Right lobe of liver (tissue), 6 donors: ENCODE measurements at regions not wholly inside any gene's neighbourhood (a gene's known extent, or its start where the extent isn't known, plus 50 kb on each side); places are given as distances from the start of the nearest gene placed in this dataset.
"Not testable (repeated sequence)": the region's sequence is repeated elsewhere in the genome, so short reads cannot be mapped to it uniquely, and the experiment has no call there.

Experiments used
- ATAC-seq, 4 donors: fragments of 200-7000 bp; cut with Tn5 transposase; one replicate each; pipeline ENCODE4 v1.9.1; 2020; ENCODE audit warnings: mild to moderate bottlenecking in 4 of 4, moderate library complexity in 4 of 4
- DNase-seq, 3 donors: peaks; one replicate each; pipeline ENCODE4 v3.0.0-alpha.2; 2020
- H3K27ac ChIP-seq, 3 donors: fragments of 200-600 bp; one replicate each; pipeline ENCODE4 v1.8.0; 2022
- H3K27me3 ChIP-seq, 2 donors: fragments of 200-600 bp; one replicate each; pipeline ENCODE4 v1.8.0; 2022
- H3K36me3 ChIP-seq, 4 donors: fragments of 200-600 bp; sonication (generic) in 1 of 4; one replicate each; pipeline versions ENCODE4 v1.5.1 to v1.8.0; 2017 to 2022; ENCODE audit warnings: control low read depth in 1 of 4
- H3K4me1 ChIP-seq, 4 donors: fragments of 200-600 bp; sonication (generic) in 1 of 4; one replicate each; pipeline versions ENCODE4 v1.5.1 to v1.8.0; 2017 to 2022; ENCODE audit warnings: control low read depth in 1 of 4
- H3K4me3 ChIP-seq, 3 donors: fragments of 200-600 bp; one replicate each; pipeline ENCODE4 v1.8.0; 2022
- H3K9me3 ChIP-seq, 4 donors: fragments of 200-600 bp; sonication (generic) in 1 of 4; one replicate each; pipeline versions ENCODE4 v1.5.1 to v1.8.0; 2017 to 2022; ENCODE audit warnings: control low read depth in 1 of 4
- POLR2A ChIP-seq: fragments of 450-650 bp; IDR thresholded peaks from one replicate; pipeline ENCODE4 v1.6.1; 2017; ENCODE audit warnings: antibody characterized with exemption, mild to moderate bottlenecking
- WGBS: methylation state at CpG from one replicate; pipeline ENCODE4 v1.1.6; 2018; ENCODE audit warnings: low coverage, low lambda C conversion rate; ENCODE audit not compliant: insufficient coverage; ENCODE audit errors: missing lambda C conversion rate; 5-methylcytosine and 5-hydroxymethylcytosine counted together
- intact Hi-C, 2 donors: fragments of 100-400 bp; cut with DNase I; formaldehyde crosslinking; loops; one replicate each; pipeline versions ENCODE4 v1.11.2 to v1.14.1; 2022
- TF ChIP-seq, protein P1 (sequence below), 4 donors: fragments of 200-600 bp in 3 of 4; fragments of 450-650 bp in 1 of 4; IDR thresholded peaks; one replicate each; pipeline versions ENCODE4 v1.5.1 to v1.8.0; 2016 to 2022; ENCODE audit warnings: antibody characterized with exemption in 4 of 4, mild to moderate bottlenecking in 2 of 4
- donor health status: DM: no; HTN: yes; CAD: no.
- donor health status: DM: no; HTN: no; CAD: no.
- donor health status: DM: no; HTN: no; CAD: no.
- donor health status: DM: no; HTN: yes; CAD: no.
- donor health status: DM: no; HTN: yes; CAD: no.

DNA sequence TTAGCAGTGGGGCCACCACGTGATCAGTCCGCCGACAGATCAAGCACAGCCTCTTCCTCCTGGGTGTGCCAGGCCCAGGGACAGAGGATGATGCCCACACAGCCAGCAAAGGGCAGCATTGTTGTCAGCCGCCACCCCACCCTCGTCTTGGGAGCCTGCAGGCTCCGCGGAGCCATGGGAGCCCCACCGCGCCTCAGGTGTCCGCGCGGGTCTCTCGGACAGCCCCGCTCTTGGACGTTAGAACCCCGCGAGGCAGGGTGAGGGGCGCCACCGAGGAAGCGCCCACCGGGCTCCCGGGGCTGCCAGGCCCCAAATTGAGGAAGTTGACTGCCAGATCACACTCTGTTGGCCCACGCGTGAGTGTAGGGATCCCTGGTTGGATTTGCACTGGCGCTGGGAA is 83.9 kb upstream of the MS4A8 start:
- Histone ChIP-seq H3K27ac (no peak overlapping the region), H3K27me3 (no peaks in the 10 kb centered on the region), H3K9me3 (no peaks in the 10 kb centered on the region), H3K4me1 (no peaks in the 10 kb centered on the region), H3K36me3 (no peaks in the 10 kb centered on the region), H3K4me3 (no peak overlapping the region)
- TF ChIP-seq, protein P1, sequence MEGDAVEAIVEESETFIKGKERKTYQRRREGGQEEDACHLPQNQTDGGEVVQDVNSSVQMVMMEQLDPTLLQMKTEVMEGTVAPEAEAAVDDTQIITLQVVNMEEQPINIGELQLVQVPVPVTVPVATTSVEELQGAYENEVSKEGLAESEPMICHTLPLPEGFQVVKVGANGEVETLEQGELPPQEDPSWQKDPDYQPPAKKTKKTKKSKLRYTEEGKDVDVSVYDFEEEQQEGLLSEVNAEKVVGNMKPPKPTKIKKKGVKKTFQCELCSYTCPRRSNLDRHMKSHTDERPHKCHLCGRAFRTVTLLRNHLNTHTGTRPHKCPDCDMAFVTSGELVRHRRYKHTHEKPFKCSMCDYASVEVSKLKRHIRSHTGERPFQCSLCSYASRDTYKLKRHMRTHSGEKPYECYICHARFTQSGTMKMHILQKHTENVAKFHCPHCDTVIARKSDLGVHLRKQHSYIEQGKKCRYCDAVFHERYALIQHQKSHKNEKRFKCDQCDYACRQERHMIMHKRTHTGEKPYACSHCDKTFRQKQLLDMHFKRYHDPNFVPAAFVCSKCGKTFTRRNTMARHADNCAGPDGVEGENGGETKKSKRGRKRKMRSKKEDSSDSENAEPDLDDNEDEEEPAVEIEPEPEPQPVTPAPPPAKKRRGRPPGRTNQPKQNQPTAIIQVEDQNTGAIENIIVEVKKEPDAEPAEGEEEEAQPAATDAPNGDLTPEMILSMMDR (IDR thresholded peaks at IDR 0.05): no peak
- no peak for TF ChIP-seq POLR2A
- intact Hi-C loops: no loop called here
- ATAC-seq (peak in 1 of 4 donors; percentile 11), DNase-seq (no peak)
- no CpG with 5 or more reads among the region's 25 CpGs for WGBS

GRCh38 chr11:60621940-60622339 is 77.5 kb upstream of the MS4A8 start:
- H3K27me3 ChIP-seq, H3K36me3 ChIP-seq, H3K4me1 ChIP-seq, H3K9me3 ChIP-seq, ATAC-seq, DNase-seq, H3K27ac ChIP-seq, H3K4me3 ChIP-seq, intact Hi-C loops: not testable (repeated sequence)
- WGBS: no CpG with 5 or more reads among the region's 30 CpGs

DNA sequence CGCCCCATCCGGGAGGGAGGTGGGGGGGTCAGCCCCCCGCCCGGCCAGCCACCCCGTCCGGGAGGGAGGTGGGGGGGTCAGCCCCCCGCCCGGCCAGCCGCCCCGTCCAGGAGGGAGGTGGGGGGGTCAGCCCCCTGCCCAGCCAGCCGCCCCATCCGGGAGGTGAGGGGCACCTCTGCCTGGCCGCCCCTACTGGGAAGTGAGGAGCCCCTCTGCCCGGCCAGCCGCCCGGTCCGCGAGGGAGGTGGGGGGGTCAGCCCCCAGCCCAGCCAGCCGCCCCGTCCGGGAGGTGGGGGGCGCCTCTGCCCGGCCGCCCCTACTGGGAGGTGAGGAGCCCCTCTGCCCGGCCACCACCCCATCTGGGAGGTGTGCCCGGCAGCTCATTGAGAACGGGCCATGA is 76.6 kb upstream of the MS4A8 start:
- H3K4me1 ChIP-seq, ATAC-seq, H3K36me3 ChIP-seq, H3K27me3 ChIP-seq, H3K9me3 ChIP-seq, H3K27ac ChIP-seq, H3K4me3 ChIP-seq, DNase-seq, intact Hi-C loops: not testable (repeated sequence)
- no CpG with 5 or more reads among the region's 27 CpGs for WGBS

GRCh38 chr11:60625262-60625661 is 74.2 kb upstream of the MS4A8 start:
- WGBS: 41% methylated on average over 2 of the region's 2 CpGs
- ATAC-seq: peak in 1 of 4 donors; percentile 66
- H3K27ac ChIP-seq: no peak overlapping the region

DNA sequence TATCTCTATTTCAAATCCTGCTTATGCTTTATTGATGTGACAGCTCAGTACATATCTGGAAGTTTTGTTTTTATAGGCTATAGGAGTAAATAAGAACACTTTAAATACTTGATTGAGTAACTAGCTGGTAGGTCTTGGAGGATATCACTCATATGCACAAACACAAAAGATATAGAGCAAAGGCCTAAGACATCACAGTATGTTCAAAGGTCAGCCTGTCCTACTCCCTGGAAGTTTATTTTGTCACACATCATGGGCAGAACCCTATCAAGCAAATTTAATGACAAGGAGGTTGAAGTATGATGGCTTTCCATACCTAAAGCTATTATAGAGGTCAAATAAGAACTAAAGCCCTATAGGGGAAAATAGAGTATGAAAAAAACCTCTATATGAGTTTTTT is 70.0 kb upstream of the MS4A8 start:
- H3K27me3 ChIP-seq: no peaks in the 10 kb centered on the region
- DNase-seq (no peak), ATAC-seq (no peak)
- no peak overlapping the region for H3K4me3 ChIP-seq
- TF ChIP-seq, protein P1 (IDR thresholded peaks at IDR 0.05): no peak
- TF ChIP-seq POLR2A: no peak
- H3K4me1 ChIP-seq: no peaks in the 10 kb centered on the region
- H3K9me3 ChIP-seq: no peaks in the 10 kb centered on the region
- H3K36me3 ChIP-seq: no peaks in the 10 kb centered on the region
- intact Hi-C loops: no loop called here
- H3K27ac ChIP-seq: no peak overlapping the region

More at GRCh38 chr11:60625262-60625661, 74.2 kb upstream of the MS4A8 start:
- intact Hi-C loops: no loop called here
- no peaks in the 10 kb centered on the region for H3K4me1 ChIP-seq
- no peak for DNase-seq
- TF ChIP-seq, protein P1 (IDR thresholded peaks at IDR 0.05): peak in 3 of 4 donors; percentile 28 to 29 (median 29)
- TF ChIP-seq POLR2A: no peak
- H3K36me3 ChIP-seq: no peaks in the 10 kb centered on the region
- H3K9me3 ChIP-seq: no peaks in the 10 kb centered on the region
- H3K4me3 ChIP-seq: no peak overlapping the region
- H3K27me3 ChIP-seq: no peaks in the 10 kb centered on the region

- H3K9me3 ChIP-seq: no peaks in the 10 kb centered on the region
- 50% methylated on average over 1 of the region's 1 CpG for WGBS
- no peak overlapping the region for H3K27ac ChIP-seq
- TF ChIP-seq, protein P1 (IDR thresholded peaks at IDR 0.05): no peak
- TF ChIP-seq POLR2A: no peak
- H3K27me3 ChIP-seq: no peaks in the 10 kb centered on the region
- no peaks in the 10 kb centered on the region for H3K36me3 ChIP-seq
- no peak overlapping the region for H3K4me3 ChIP-seq
- DNase-seq (no peak), ATAC-seq (no peak)
- intact Hi-C loops: no loop called here
- H3K4me1 ChIP-seq: no peaks in the 10 kb centered on the region
Measured at GRCh38 chr11:60631944-60632343, 67.5 kb upstream of the MS4A8 start.
